ENCODE measurements at regions not wholly inside any gene's neighbourhood (a gene's known extent, or its start where the extent isn't known, plus 50 kb on each side); places are given as distances from the start of the nearest gene placed in this dataset.

DNA sequence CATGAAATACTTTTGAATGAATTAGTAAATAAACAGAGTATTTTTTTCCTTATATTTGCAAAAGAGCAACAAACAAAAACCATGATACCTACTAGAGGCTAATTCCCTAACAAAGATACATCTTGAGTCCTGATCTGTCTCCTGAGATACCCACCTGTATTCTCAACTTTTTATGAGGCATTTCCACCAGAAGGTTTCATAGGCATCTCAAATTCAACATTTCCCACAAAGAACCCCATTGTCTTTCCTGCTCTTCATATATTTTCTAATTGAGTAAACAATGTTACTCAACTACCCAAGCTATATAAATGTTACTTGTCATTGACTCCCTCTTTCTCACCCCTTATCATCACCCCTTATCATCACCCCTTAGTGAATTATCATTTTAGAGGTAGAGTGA lies 119.4 kb upstream of the RAI14 start:
- H3K9me3 ChIP-seq (replicated peaks in 1 of 2; ENCODE audit: control insufficient read depth in 1 of 2, insufficient read depth in 1 of 2, low read length in 2 of 2), result no peaks in the 10 kb centered on the region
- intact Hi-C loops (cut with micrococcal nuclease), result loop anchor here in 1 of 2 donors (5.0 kb wide), 1 partner anchor 49 kb away; no protein-coding TSS in a partner anchor
- H4K20me1 ChIP-seq (ENCODE audit: insufficient read depth, low read length), result no peaks in the 10 kb centered on the region
- no peaks in the 10 kb centered on the region for H3K36me3 Mint-ChIP-seq
- H3K27ac Mint-ChIP-seq, result no peak overlapping the region
- TF ChIP-seq, protein P1, sequence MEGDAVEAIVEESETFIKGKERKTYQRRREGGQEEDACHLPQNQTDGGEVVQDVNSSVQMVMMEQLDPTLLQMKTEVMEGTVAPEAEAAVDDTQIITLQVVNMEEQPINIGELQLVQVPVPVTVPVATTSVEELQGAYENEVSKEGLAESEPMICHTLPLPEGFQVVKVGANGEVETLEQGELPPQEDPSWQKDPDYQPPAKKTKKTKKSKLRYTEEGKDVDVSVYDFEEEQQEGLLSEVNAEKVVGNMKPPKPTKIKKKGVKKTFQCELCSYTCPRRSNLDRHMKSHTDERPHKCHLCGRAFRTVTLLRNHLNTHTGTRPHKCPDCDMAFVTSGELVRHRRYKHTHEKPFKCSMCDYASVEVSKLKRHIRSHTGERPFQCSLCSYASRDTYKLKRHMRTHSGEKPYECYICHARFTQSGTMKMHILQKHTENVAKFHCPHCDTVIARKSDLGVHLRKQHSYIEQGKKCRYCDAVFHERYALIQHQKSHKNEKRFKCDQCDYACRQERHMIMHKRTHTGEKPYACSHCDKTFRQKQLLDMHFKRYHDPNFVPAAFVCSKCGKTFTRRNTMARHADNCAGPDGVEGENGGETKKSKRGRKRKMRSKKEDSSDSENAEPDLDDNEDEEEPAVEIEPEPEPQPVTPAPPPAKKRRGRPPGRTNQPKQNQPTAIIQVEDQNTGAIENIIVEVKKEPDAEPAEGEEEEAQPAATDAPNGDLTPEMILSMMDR (IDR thresholded peaks at IDR 0.05), result no peak
- H3K4me2 ChIP-seq (replicated peaks; ENCODE audit: extremely low read depth, low read length, poor library complexity, severe bottlenecking), result no peak overlapping the region
- H3K4me1 Mint-ChIP-seq, result no peaks in the 10 kb centered on the region
- peaks cover 0 to 6% of the 10 kb centered on the region in 2 donors for H3K27me3 ChIP-seq (ENCODE audit: control insufficient read depth in 2 of 2, insufficient read depth in 2 of 2, low read length in 2 of 2)
- H3K9me3 Mint-ChIP-seq, result peaks cover 0 to 2% (median 0%) of the 10 kb centered on the region in 7 donors
- no peak overlapping the region for H3K4me3 ChIP-seq (replicated peaks in 1 of 3; ENCODE audit: low read depth in 2 of 3, low read length in 3 of 3)
- H3K27ac ChIP-seq (ENCODE audit: low read depth in 1 of 2, low read length in 2 of 2), result no peak overlapping the region
- H3K27me3 Mint-ChIP-seq (ENCODE audit: low read depth in 3 of 3), result peaks cover 2 to 17% (median 4%) of the 10 kb centered on the region in 3 donors
- no peak for DNase-seq
- H3K9ac ChIP-seq (ENCODE audit: insufficient read depth, low read length, poor library complexity, severe bottlenecking), result no peak overlapping the region
- H3K4me1 ChIP-seq (ENCODE audit: control insufficient read depth in 1 of 2, insufficient read depth in 2 of 2, low read length in 2 of 2), result no peaks in the 10 kb centered on the region
- no peak overlapping the region for H2AFZ ChIP-seq (ENCODE audit: insufficient read depth, low read depth, low read length, poor library complexity, severe bottlenecking)
- H3K79me2 ChIP-seq (ENCODE audit: insufficient read depth, low read length), result no peaks in the 10 kb centered on the region
- no peak overlapping the region for H3K4me3 Mint-ChIP-seq
- no peaks in the 10 kb centered on the region for H3K36me3 ChIP-seq (replicated peaks in 1 of 2; ENCODE audit: control insufficient read depth in 1 of 2, insufficient read depth in 2 of 2, low read length in 2 of 2)

GRCh38 chr5:34538026-34538672 lies 118.0 kb upstream of the RAI14 start:
- H3K36me3 ChIP-seq (replicated peaks in 1 of 2; ENCODE audit: control insufficient read depth in 1 of 2, insufficient read depth in 2 of 2, low read length in 2 of 2), result no peaks in the 10 kb centered on the region
- peaks cover 0 to 7% of the 10 kb centered on the region in 2 donors for H3K27me3 ChIP-seq (ENCODE audit: control insufficient read depth in 2 of 2, insufficient read depth in 2 of 2, low read length in 2 of 2)
- H3K4me2 ChIP-seq (replicated peaks; ENCODE audit: extremely low read depth, low read length, poor library complexity, severe bottlenecking), result no peak overlapping the region
- H3K27ac ChIP-seq (ENCODE audit: low read depth in 1 of 2, low read length in 2 of 2), result no peak overlapping the region
- H3K27me3 Mint-ChIP-seq (ENCODE audit: low read depth in 3 of 3), result peaks cover 2 to 18% (median 4%) of the 10 kb centered on the region in 3 donors
- no peaks in the 10 kb centered on the region for H3K9me3 ChIP-seq (replicated peaks in 1 of 2; ENCODE audit: control insufficient read depth in 1 of 2, insufficient read depth in 1 of 2, low read length in 2 of 2)
- no peaks in the 10 kb centered on the region for H3K79me2 ChIP-seq (ENCODE audit: insufficient read depth, low read length)
- peak in 2 of 3 donors; percentile 3 to 17 for DNase-seq
- 100% methylated on average over 1 of the region's 3 CpGs for WGBS (ENCODE audit: insufficient coverage)
- no peak overlapping the region for H3K27ac Mint-ChIP-seq
- no peak overlapping the region for H3K4me3 Mint-ChIP-seq
- peaks cover 0 to 6% (median 2%) of the 10 kb centered on the region in 7 donors for H3K9me3 Mint-ChIP-seq
- intact Hi-C loops (cut with micrococcal nuclease), result loop anchor here (2.0 to 5.0 kb wide), 2 partner anchors 51 to 53 kb away; no protein-coding TSS in a partner anchor
- no peaks in the 10 kb centered on the region for H3K4me1 ChIP-seq (ENCODE audit: control insufficient read depth in 1 of 2, insufficient read depth in 2 of 2, low read length in 2 of 2)
- no peaks in the 10 kb centered on the region for H3K4me1 Mint-ChIP-seq
- no peaks in the 10 kb centered on the region for H4K20me1 ChIP-seq (ENCODE audit: insufficient read depth, low read length)
- no peak overlapping the region for H3K9ac ChIP-seq (ENCODE audit: insufficient read depth, low read length, poor library complexity, severe bottlenecking)
- no peaks in the 10 kb centered on the region for H3K36me3 Mint-ChIP-seq
- no peak overlapping the region for H2AFZ ChIP-seq (ENCODE audit: insufficient read depth, low read depth, low read length, poor library complexity, severe bottlenecking)
- TF ChIP-seq, protein P1 (IDR thresholded peaks at IDR 0.05), result peak; percentile 27
- H3K4me3 ChIP-seq (replicated peaks in 1 of 3; ENCODE audit: low read depth in 2 of 3, low read length in 3 of 3), result no peak overlapping the region

All from CD14-positive monocyte (primary cell).